NCI-H82 (cell line): ENCODE measurements at regions not wholly inside any gene's neighbourhood (a gene's known extent, or its start where the extent isn't known, plus 50 kb on each side); places are given as distances from the start of the nearest gene placed in this dataset.
"Not testable (repeated sequence)": the region's sequence is repeated elsewhere in the genome, so short reads cannot be mapped to it uniquely, and the experiment has no call there.

ENCODE experiments used
- DNase-seq: peaks from one replicate; lab custom pipeline; 2025; lab: John Stamatoyannopoulos, UW

- not testable (repeated sequence) for DNase-seq
Measured at GRCh38 chr15:85196697-85197096, 183.7 kb upstream of the AKAP13 start.

GRCh38 chr15:85197582-85197981 lies 182.8 kb upstream of the AKAP13 start:
- DNase-seq: not testable (repeated sequence)

GRCh38 chr15:85198432-85198831 lies 182.0 kb upstream of the AKAP13 start:
- DNase-seq: not testable (repeated sequence)

GRCh38 chr15:85200215-85200614 lies 180.2 kb upstream of the AKAP13 start:
- DNase-seq: not testable (repeated sequence)

GRCh38 chr15:85201118-85201793 lies 179.1 kb upstream of the AKAP13 start:
- not testable (repeated sequence) for DNase-seq

- not testable (repeated sequence) for DNase-seq
Measured at GRCh38 chr15:85204481-85204880, 175.9 kb upstream of the AKAP13 start.

- not testable (repeated sequence) for DNase-seq
Measured at GRCh38 chr15:85233791-85234325, 146.5 kb upstream of the AKAP13 start.

- DNase-seq: not testable (repeated sequence)
Measured at GRCh38 chr15:85234450-85235196, 145.8 kb upstream of the AKAP13 start.

GRCh38 chr15:85244056-85244455 lies 136.3 kb upstream of the AKAP13 start:
- not testable (repeated sequence) for DNase-seq

- peak; percentile 30 for DNase-seq
Measured at GRCh38 chr15:85250938-85251542, 129.4 kb upstream of the AKAP13 start.

GRCh38 chr15:85253196-85253915 lies 127.0 kb upstream of the AKAP13 start:
- DNase-seq: not testable (repeated sequence)

GRCh38 chr15:85254961-85255360 lies 125.4 kb upstream of the AKAP13 start:
- not testable (repeated sequence) for DNase-seq

- not testable (repeated sequence) for DNase-seq
Measured at GRCh38 chr15:85255502-85255901, 124.9 kb upstream of the AKAP13 start.

- DNase-seq: not testable (repeated sequence)
Measured at GRCh38 chr15:85256009-85256997, 124.1 kb upstream of the AKAP13 start.

GRCh38 chr15:85258062-85258445 lies 122.3 kb upstream of the AKAP13 start:
- not testable (repeated sequence) for DNase-seq

- DNase-seq: not testable (repeated sequence)
Measured at GRCh38 chr15:85258559-85259209, 121.7 kb upstream of the AKAP13 start.

- not testable (repeated sequence) for DNase-seq
Measured at GRCh38 chr15:85260526-85260925, 119.9 kb upstream of the AKAP13 start.

GRCh38 chr15:85262461-85263055 lies 117.8 kb upstream of the AKAP13 start:
- DNase-seq: not testable (repeated sequence)

- not testable (repeated sequence) for DNase-seq
Measured at GRCh38 chr15:85263842-85264440, 116.5 kb upstream of the AKAP13 start.
